Fibroblast of mammary gland (primary cell): ENCODE measurements at regions not wholly inside any gene's neighbourhood (a gene's known extent, or its start where the extent isn't known, plus 50 kb on each side); places are given as distances from the start of the nearest gene placed in this dataset.

Experiments
- DNase-seq: peaks from one replicate; pipeline ENCODE4 v3.0.0-alpha.2; 2010; ENCODE audit warnings: low read depth
- H3K4me3 ChIP-seq: 2 replicates; pipeline ENCODE4 v1.5.1; 2011; ENCODE audit warnings: low read depth, mild to moderate bottlenecking, low read length, moderate library complexity; ENCODE audit not compliant: control insufficient read depth
- CTCF ChIP-seq: conservative IDR thresholded peaks from 2 replicates; pipeline ENCODE4 v1.5.1; 2011; ENCODE audit warnings: low read depth, low read length, inconsistent platforms; ENCODE audit not compliant: control insufficient read depth, insufficient read depth

GRCh38 chr13:86760620-86761019, 910.6 kb upstream of the SLITRK5 start:
- no peak for TF ChIP-seq CTCF
- H3K4me3 ChIP-seq: no peak overlapping the region
- no peak for DNase-seq

- TF ChIP-seq CTCF: no peak
- H3K4me3 ChIP-seq: no peak overlapping the region
- DNase-seq: no peak
Measured at GRCh38 chr13:86765462-86765861, 905.7 kb upstream of the SLITRK5 start.

DNA sequence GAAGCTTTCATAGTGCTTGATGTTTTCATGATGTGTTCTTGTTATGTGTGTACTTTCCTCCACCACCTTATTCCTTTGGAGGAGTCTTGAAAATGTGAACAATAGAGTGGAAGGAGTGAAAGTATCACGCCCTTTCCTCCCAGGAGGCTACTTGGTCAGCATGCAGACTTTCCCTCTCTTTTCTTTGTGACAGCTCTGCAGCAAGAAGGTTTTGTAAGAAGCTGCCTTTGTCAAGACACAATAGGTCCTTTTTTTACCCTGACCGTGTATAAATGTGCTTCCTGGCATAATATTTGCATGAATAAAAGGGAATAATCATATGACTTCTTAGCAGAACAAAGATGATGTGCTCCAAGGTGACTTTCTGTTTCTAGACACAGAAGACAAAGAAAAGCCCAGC, 882.6 kb upstream of the SLITRK5 start:
- no peak overlapping the region for H3K4me3 ChIP-seq
- DNase-seq: no peak
- no peak for TF ChIP-seq CTCF

- no peak overlapping the region for H3K4me3 ChIP-seq
- DNase-seq: no peak
- no peak for TF ChIP-seq CTCF
Measured at GRCh38 chr13:86792153-86792651, 879.0 kb upstream of the SLITRK5 start.

- H3K4me3 ChIP-seq: no peak overlapping the region
- no peak for TF ChIP-seq CTCF
- no peak for DNase-seq
Measured at GRCh38 chr13:86795858-86796257, 875.3 kb upstream of the SLITRK5 start.

DNA sequence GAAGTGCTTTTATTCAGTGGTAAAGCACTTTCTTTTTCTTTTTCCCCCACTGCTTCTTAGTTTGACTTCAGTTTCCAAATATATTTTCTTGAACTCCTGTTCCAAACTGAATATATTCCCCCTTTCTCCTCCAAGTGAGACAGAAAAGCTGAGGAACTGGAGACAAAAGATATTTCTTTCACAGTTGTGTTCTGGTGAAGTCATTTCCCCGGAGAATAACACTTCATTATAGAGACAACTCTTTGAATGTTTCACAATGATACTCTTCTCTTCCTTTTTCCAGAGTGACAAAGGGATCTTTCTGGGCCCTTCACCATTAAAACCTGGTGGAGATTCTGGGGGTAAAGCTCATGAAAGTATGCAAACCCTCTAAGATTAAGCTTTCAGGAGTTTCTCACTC, 860.8 kb upstream of the SLITRK5 start:
- no peak overlapping the region for H3K4me3 ChIP-seq
- no peak for DNase-seq
- no peak for TF ChIP-seq CTCF

GRCh38 chr13:86813198-86813597, 858.0 kb upstream of the SLITRK5 start:
- no peak overlapping the region for H3K4me3 ChIP-seq
- TF ChIP-seq CTCF: no peak
- DNase-seq: no peak
